GM12878 (cell line): ENCODE measurements at regions not wholly inside any gene's neighbourhood (a gene's known extent, or its start where the extent isn't known, plus 50 kb on each side); places are given as distances from the start of the nearest gene placed in this dataset.

Experiments used
- ATAC-seq: fragments of 200-7000 bp; cut with Tn5 transposase; 3 replicates; pipeline ENCODE4 v1.9.1; 2020; ENCODE audit warnings: mild to moderate bottlenecking, moderate library complexity
- BruUV-seq: library from RNA; stranded (reverse); fragments of 400-500 nt; replicated peaks from 2 replicates; lab custom pipeline; 2021; lab: Mats Ljungman, UMichigan
- CTCF ChIA-PET: fragments of 300-600 bp; sonication (Branson Sonifier 250); formaldehyde crosslinking; extraction: SDS; loops from one replicate; lab custom pipeline; 2021; ENCODE audit warnings: inconsistent platforms; lab: Yijun Ruan, JAX
- POLR2A ChIA-PET: fragments of 350-600 bp; formaldehyde crosslinking; extraction: SDS; loops from one replicate; lab custom pipeline; 2021; ENCODE audit warnings: inconsistent platforms; lab: Charles Lee
- RAD21 ChIA-PET: fragments of 300-600 bp; sonication (Branson Sonifier 250); formaldehyde crosslinking; loops from one replicate; lab custom pipeline; 2023; ENCODE audit warnings: antibody characterized with exemption; ENCODE audit not compliant: unreplicated experiment; lab: Charles Lee
- SMC1A ChIA-PET: fragments of 300-600 bp; sonication (Branson Sonifier 250); formaldehyde crosslinking; loops from one replicate; lab custom pipeline; 2023; ENCODE audit not compliant: unreplicated experiment, uncharacterized antibody; lab: Charles Lee
- DNase-seq: peaks from one replicate; pipeline ENCODE4 v3.0.0-alpha.2; 2011; ENCODE audit warnings: low read depth, low spot score
- FAIRE-seq: peaks from 3 replicates; lab custom pipeline; 2011; peaks lifted over from hg19 to GRCh38; lab: Jason Lieb, UNC
- H2AFZ ChIP-seq: 2 replicates; pipeline ENCODE4 v1.6.0; 2011; ENCODE audit warnings: low read depth, low read length, control low read depth; ENCODE audit not compliant: control insufficient read depth
- H3K27ac ChIP-seq: 2 replicates; pipeline ENCODE4 v1.5.1; 2011; ENCODE audit warnings: control low read depth; ENCODE audit not compliant: control insufficient read depth, insufficient read depth
- H3K27me3 ChIP-seq, 2 experiments: replicated peaks in 1 of 2; 2 replicates each; pipeline versions ENCODE4 v1.6.0 to v1.6.1; 2011; ENCODE audit warnings: low read length in 1 of 2; ENCODE audit not compliant: control insufficient read depth in 2 of 2, insufficient read depth in 2 of 2
- H3K36me3 ChIP-seq, 2 experiments: 2 replicates each; pipeline ENCODE4 v1.5.1; 2011; ENCODE audit warnings: low read length in 1 of 2; ENCODE audit not compliant: control insufficient read depth in 2 of 2, insufficient read depth in 2 of 2
- H3K4me1 ChIP-seq: 2 replicates; pipeline ENCODE4 v1.6.1; 2011; ENCODE audit warnings: mild to moderate bottlenecking, low read length, moderate library complexity, mixed read lengths; ENCODE audit not compliant: control insufficient read depth, insufficient read depth
- H3K4me2 ChIP-seq: 2 replicates; pipeline ENCODE4 v1.6.0; 2011; ENCODE audit warnings: control low read depth; ENCODE audit not compliant: control insufficient read depth, insufficient read depth
- H3K4me3 ChIP-seq: fragments of 200-600 bp; sonication (generic); 2 replicates; pipeline ENCODE4 v1.5.1; 2016
- H3K79me2 ChIP-seq: 2 replicates; pipeline ENCODE4 v1.6.0; 2011; ENCODE audit warnings: low read length; ENCODE audit not compliant: control insufficient read depth, insufficient read depth
- H3K9ac ChIP-seq: 2 replicates; pipeline ENCODE4 v1.8.0; 2011; ENCODE audit warnings: low read length, control low read depth, mixed read lengths; ENCODE audit not compliant: control insufficient read depth, insufficient read depth
- H3K9me3 ChIP-seq: replicated peaks from 3 replicates; pipeline ENCODE4 v1.5.1; 2011; ENCODE audit warnings: mild to moderate bottlenecking, low read length; ENCODE audit not compliant: control insufficient read depth, insufficient read depth
- H4K20me1 ChIP-seq: 2 replicates; pipeline ENCODE4 v1.6.0; 2011; ENCODE audit not compliant: control insufficient read depth, insufficient read depth
- CBX3 ChIP-seq: fragments of 200-600 bp; sonication (generic); IDR thresholded peaks from 2 replicates; pipeline ENCODE4 v1.6.1; 2016; ENCODE audit warnings: low read depth, borderline replicate concordance
- CREB1 ChIP-seq: IDR thresholded peaks from 2 replicates; pipeline ENCODE4 v1.6.1; 2012; ENCODE audit warnings: low read depth, mild to moderate bottlenecking, inconsistent platforms
- HCFC1 ChIP-seq: fragments of 150-350 bp; IDR thresholded peaks from 2 replicates; pipeline ENCODE4 v1.6.1; 2014; ENCODE audit warnings: low read length
- JUND ChIP-seq: IDR thresholded peaks from 2 replicates; pipeline ENCODE4 v1.6.1; 2012; ENCODE audit warnings: low read depth, mild to moderate bottlenecking, low read length, improper control_type of control experiment, moderate library complexity
- PAX8 ChIP-seq: fragments of 450-650 bp; IDR thresholded peaks from 2 replicates; pipeline ENCODE4 v1.6.1; 2017; ENCODE audit warnings: mild to moderate bottlenecking, moderate library complexity
- POLR2A ChIP-seq: IDR thresholded peaks from 2 replicates; pipeline ENCODE4 v1.6.1; 2011; ENCODE audit warnings: low read depth, mild to moderate bottlenecking, low read length
- POLR2AphosphoS5 ChIP-seq: IDR thresholded peaks from 2 replicates; pipeline ENCODE4 v1.6.1; 2011; ENCODE audit warnings: mild to moderate bottlenecking, low read length, inconsistent platforms
- SUZ12 ChIP-seq: fragments of 200-600 bp; sonication (generic); IDR thresholded peaks from one replicate; pipeline ENCODE4 v1.6.1; 2018; ENCODE audit warnings: antibody characterized with exemption, mild to moderate bottlenecking; ENCODE audit not compliant: unreplicated experiment
- TCF7 ChIP-seq: IDR thresholded peaks from 2 replicates; pipeline ENCODE4 v1.6.1; 2014; ENCODE audit warnings: antibody characterized with exemption, borderline replicate concordance
- WRNIP1 ChIP-seq: IDR thresholded peaks from 2 replicates; pipeline ENCODE4 v1.6.1; 2011; ENCODE audit warnings: low read depth, low read length, improper control_type of control experiment, borderline replicate concordance
- WGBS: methylation state at CpG from one replicate; pipeline ENCODE4 v1.1.6; 2016; ENCODE audit warnings: low lambda C conversion rate; ENCODE audit not compliant: insufficient replicate concordance, insufficient coverage; ENCODE audit errors: missing lambda C conversion rate; 5-methylcytosine and 5-hydroxymethylcytosine counted together
- in situ Hi-C: fragments of 300-500 bp; cut with MboI; formaldehyde crosslinking; loops from 9 replicates; pipeline ENCODE4 v1.14.3; 2018; ENCODE audit warnings: mixed read lengths
- intact Hi-C: fragments of 100-400 bp; cut with micrococcal nuclease; formaldehyde crosslinking; loops from one replicate; pipeline ENCODE4 v1.14.2; 2022; ENCODE audit not compliant: unreplicated experiment
- TF ChIP-seq, protein P1 (sequence below): fragments of 450-650 bp; IDR thresholded peaks from 2 replicates; pipeline ENCODE4 v1.6.1; 2017; ENCODE audit warnings: mild to moderate bottlenecking, moderate library complexity
- TF ChIP-seq, protein P2 (sequence below): fragments of 450-650 bp; IDR thresholded peaks from 2 replicates; pipeline ENCODE4 v1.6.1; 2017; ENCODE audit warnings: mild to moderate bottlenecking
- TF ChIP-seq, protein P3 (sequence below): fragments of 450-650 bp; IDR thresholded peaks from 2 replicates; pipeline ENCODE4 v1.6.1; 2016; ENCODE audit warnings: mild to moderate bottlenecking
- TF ChIP-seq, protein P4 (sequence below): fragments of 450-650 bp; IDR thresholded peaks from 2 replicates; pipeline ENCODE4 v1.6.1; 2018; ENCODE audit warnings: mild to moderate bottlenecking, low read depth, moderate library complexity; ENCODE audit not compliant: partially characterized antibody

DNA sequence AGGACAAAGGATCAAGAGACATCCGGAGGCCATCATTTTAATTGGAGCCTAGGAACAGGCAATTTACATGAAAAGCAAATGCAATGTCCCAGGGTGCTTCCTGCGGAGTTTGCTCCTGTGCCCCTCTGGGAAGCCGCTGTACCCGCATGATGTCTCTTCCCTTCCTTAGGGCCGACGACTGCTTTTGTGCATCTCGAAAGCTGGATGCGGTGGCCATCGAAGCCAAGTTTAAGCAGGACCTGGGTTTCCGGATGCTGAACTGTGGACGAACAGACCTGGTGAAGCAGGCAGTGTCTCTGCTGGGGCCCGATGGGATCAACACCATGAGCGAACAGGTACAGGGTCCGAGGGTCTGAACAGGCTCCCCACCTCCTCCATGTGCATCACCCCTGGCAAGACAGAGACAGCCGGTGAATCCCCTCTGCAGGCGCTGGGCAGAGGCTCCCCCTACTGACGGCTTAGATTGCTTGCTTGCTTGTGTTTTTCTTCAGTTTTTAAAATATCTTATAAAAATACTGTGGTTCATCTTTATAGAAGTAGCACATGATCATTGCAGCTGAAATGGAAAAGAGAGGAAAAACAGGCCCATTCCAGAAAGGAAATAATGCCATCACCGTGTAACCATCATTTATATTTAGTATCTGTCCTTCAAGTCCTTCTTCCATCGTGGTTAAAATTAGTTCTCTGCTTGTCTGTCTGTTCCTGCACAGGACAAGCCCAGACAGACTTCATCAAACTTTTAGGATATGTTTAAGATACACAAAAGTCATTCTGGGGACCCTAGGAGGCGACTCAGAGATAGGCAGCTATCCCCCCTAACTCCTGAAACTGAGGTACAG is 75.4 kb upstream of the PWP1 start:
- no peak overlapping the region for H3K4me3 ChIP-seq
- no peak overlapping the region for H3K4me2 ChIP-seq
- ATAC-seq (peak; percentile 57), DNase-seq (no peak), FAIRE-seq (no peak)
- no peaks in the 10 kb centered on the region for H4K20me1 ChIP-seq
- BruUV-seq: no TSS peak
- H3K36me3 ChIP-seq: no peaks in the 10 kb centered on the region
- no peaks in the 10 kb centered on the region for H3K4me1 ChIP-seq
- no peaks in the 10 kb centered on the region for H3K79me2 ChIP-seq
- no peak overlapping the region for H3K9ac ChIP-seq
- ChIA-PET CTCF (interaction anchor here (0.7 to 8.8 kb wide), 15 partner anchors 10 to 535 kb away, joined by 3 to 219 read pairs (median 4); no protein-coding TSS in a partner anchor), POLR2A (no interaction called here), SMC1A (interaction anchor here (1.0 to 7.9 kb wide), 2 partner anchors 204 to 478 kb away, joined by 3 to 94 read pairs; no protein-coding TSS in a partner anchor), RAD21 (interaction anchor here (3.4 to 5.4 kb wide), 2 partner anchors 479 kb away, joined by 13 to 71 read pairs; no protein-coding TSS in a partner anchor)
- intact Hi-C loops: no loop called here
- in situ Hi-C loops: loop anchor here (5.0 kb wide), 1 partner anchor 478 kb away; no protein-coding TSS in a partner anchor
- H3K27me3 ChIP-seq: no peaks in the 10 kb centered on the region
- H3K27ac ChIP-seq: no peak overlapping the region
- WGBS: 44% methylated on average over 20 of the region's 20 CpGs
- no peaks in the 10 kb centered on the region for H3K9me3 ChIP-seq
- H2AFZ ChIP-seq: no peak overlapping the region
- no peak for TF ChIP-seq PAX8
- no peak for TF ChIP-seq TCF7
- TF ChIP-seq, protein P1, sequence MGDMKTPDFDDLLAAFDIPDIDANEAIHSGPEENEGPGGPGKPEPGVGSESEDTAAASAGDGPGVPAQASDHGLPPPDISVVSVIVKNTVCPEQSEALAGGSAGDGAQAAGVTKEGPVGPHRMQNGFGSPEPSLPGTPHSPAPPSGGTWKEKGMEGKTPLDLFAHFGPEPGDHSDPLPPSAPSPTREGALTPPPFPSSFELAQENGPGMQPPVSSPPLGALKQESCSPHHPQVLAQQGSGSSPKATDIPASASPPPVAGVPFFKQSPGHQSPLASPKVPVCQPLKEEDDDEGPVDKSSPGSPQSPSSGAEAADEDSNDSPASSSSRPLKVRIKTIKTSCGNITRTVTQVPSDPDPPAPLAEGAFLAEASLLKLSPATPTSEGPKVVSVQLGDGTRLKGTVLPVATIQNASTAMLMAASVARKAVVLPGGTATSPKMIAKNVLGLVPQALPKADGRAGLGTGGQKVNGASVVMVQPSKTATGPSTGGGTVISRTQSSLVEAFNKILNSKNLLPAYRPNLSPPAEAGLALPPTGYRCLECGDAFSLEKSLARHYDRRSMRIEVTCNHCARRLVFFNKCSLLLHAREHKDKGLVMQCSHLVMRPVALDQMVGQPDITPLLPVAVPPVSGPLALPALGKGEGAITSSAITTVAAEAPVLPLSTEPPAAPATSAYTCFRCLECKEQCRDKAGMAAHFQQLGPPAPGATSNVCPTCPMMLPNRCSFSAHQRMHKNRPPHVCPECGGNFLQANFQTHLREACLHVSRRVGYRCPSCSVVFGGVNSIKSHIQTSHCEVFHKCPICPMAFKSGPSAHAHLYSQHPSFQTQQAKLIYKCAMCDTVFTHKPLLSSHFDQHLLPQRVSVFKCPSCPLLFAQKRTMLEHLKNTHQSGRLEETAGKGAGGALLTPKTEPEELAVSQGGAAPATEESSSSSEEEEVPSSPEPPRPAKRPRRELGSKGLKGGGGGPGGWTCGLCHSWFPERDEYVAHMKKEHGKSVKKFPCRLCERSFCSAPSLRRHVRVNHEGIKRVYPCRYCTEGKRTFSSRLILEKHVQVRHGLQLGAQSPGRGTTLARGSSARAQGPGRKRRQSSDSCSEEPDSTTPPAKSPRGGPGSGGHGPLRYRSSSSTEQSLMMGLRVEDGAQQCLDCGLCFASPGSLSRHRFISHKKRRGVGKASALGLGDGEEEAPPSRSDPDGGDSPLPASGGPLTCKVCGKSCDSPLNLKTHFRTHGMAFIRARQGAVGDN: no peak
- no peak for TF ChIP-seq POLR2AphosphoS5
- no peak for TF ChIP-seq CREB1
- TF ChIP-seq POLR2A: no peak
- TF ChIP-seq, protein P2, sequence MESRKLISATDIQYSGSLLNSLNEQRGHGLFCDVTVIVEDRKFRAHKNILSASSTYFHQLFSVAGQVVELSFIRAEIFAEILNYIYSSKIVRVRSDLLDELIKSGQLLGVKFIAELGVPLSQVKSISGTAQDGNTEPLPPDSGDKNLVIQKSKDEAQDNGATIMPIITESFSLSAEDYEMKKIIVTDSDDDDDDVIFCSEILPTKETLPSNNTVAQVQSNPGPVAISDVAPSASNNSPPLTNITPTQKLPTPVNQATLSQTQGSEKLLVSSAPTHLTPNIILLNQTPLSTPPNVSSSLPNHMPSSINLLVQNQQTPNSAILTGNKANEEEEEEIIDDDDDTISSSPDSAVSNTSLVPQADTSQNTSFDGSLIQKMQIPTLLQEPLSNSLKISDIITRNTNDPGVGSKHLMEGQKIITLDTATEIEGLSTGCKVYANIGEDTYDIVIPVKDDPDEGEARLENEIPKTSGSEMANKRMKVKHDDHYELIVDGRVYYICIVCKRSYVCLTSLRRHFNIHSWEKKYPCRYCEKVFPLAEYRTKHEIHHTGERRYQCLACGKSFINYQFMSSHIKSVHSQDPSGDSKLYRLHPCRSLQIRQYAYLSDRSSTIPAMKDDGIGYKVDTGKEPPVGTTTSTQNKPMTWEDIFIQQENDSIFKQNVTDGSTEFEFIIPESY: no peak
- TF ChIP-seq CBX3: no peak
- TF ChIP-seq HCFC1: no peak
- TF ChIP-seq JUND: no peak
- TF ChIP-seq WRNIP1: no peak
- no peak for TF ChIP-seq SUZ12
- TF ChIP-seq, protein P3, sequence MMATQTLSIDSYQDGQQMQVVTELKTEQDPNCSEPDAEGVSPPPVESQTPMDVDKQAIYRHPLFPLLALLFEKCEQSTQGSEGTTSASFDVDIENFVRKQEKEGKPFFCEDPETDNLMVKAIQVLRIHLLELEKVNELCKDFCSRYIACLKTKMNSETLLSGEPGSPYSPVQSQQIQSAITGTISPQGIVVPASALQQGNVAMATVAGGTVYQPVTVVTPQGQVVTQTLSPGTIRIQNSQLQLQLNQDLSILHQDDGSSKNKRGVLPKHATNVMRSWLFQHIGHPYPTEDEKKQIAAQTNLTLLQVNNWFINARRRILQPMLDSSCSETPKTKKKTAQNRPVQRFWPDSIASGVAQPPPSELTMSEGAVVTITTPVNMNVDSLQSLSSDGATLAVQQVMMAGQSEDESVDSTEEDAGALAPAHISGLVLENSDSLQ: no peak
- TF ChIP-seq, protein P4, sequence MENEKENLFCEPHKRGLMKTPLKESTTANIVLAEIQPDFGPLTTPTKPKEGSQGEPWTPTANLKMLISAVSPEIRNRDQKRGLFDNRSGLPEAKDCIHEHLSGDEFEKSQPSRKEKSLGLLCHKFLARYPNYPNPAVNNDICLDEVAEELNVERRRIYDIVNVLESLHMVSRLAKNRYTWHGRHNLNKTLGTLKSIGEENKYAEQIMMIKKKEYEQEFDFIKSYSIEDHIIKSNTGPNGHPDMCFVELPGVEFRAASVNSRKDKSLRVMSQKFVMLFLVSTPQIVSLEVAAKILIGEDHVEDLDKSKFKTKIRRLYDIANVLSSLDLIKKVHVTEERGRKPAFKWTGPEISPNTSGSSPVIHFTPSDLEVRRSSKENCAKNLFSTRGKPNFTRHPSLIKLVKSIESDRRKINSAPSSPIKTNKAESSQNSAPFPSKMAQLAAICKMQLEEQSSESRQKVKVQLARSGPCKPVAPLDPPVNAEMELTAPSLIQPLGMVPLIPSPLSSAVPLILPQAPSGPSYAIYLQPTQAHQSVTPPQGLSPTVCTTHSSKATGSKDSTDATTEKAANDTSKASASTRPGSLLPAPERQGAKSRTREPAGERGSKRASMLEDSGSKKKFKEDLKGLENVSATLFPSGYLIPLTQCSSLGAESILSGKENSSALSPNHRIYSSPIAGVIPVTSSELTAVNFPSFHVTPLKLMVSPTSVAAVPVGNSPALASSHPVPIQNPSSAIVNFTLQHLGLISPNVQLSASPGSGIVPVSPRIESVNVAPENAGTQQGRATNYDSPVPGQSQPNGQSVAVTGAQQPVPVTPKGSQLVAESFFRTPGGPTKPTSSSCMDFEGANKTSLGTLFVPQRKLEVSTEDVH: no peak
